ENCODE measurements at regions not wholly inside any gene's neighbourhood (a gene's known extent, or its start where the extent isn't known, plus 50 kb on each side); places are given as distances from the start of the nearest gene placed in this dataset.

DNA sequence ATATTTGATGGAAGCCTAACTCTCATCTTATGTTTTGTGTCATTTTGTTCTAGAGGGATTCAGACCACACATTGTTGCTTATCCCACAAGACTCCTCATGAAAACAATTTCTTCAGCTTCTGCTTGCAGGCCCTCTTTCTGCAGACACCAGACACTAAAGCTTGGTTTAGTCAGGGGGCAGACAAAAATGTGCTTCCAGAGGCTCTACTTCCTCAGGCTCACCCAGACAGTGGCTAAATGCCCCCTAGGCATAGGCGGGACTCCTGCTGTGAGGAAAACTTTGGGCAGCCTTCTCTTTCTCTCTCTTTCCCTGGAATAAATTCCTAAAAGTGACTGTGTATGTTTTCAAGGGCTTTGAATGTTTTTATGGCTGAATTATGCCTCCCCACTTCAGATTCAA lies 435.4 kb upstream of the ATP11B start:
- Histone ChIP-seq H3K4me3 (no peak overlapping the region), H3K27ac (replicated peaks in 1 of 4) (no peak overlapping the region), H3K27me3 (no peaks in the 10 kb centered on the region), H3K36me3 (no peaks in the 10 kb centered on the region), H3K9me3 (no peaks in the 10 kb centered on the region), H3K4me1 (no peaks in the 10 kb centered on the region)
- no peak for TF ChIP-seq POLR2A (IDR thresholded peaks at IDR 0.05; ENCODE audit: low read depth)
- no peak for DNase-seq (ENCODE audit: extremely low spot score)
- intact Hi-C loops (cut with DNase I), result no loop called here
- WGBS, result 78% methylated on average over 1 of the region's 1 CpG

DNA sequence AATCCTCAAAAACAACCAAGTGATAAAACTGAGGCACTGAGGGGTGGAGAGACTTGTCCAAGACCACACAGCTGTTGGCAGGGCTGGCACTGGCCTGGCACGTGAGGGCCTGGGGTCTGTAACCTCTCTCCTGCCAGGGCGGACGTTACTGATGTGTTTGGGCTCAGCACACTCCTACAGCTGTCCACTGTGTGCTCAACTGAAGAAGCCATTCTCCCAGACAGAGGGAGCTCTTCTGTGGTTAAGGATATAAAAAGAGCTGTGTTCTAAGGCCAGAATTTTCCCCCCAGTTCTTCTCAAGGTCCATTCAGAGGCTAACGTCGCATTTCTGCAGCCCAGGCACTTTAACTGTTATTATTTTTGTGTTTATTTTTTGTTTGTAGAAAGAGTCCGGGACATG lies 429.0 kb upstream of the ATP11B start:
- intact Hi-C loops (cut with DNase I), result no loop called here
- no peak overlapping the region for H3K4me3 ChIP-seq

DNA sequence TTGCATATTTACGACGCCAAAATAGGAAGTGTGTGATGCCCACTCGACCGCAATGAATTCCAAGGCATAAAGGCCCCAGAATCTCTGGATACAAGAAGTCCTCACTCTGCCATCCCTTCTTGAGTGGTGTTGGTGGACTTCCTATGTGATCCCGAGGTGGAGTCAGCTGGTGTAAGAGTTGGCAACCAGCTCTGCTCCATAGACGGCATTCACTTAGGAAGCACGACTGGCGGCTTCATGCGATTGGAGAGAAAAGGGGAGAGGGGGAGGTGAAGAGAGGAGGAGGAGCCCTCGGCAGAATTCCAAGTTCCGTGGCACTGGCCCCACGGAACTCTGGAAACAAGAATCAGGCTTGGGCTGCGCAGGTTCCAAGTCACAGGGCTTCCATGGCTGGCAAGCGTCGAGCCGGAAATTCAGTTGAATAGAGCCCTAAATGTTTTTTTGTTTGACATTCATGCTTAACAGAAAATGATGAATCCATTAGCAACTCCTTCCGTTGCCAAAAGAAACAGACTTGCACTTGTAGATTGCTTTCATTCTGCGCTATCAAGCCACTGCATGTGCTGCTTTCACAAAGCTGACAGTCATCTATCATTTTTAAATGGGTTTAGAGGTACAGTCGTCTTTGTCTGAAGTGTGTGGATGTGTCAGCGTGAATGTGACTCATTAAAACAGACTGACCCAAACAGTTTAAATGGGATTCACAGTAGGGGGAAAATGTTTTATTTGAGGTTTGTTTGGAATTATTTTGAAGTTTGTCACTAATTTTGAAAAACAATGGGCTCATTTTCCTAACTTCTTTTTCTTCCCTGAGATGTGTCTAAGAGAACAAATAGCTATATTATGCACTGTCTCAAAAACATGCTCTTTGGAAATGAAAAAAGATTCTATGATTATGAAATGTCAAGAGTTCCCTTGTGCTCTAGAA lies 428.3 kb upstream of the ATP11B start:
- Histone ChIP-seq H3K9me3 (no peaks in the 10 kb centered on the region), H3K27me3 (no peaks in the 10 kb centered on the region), H3K27ac (replicated peaks in 1 of 4) (peak overlapping the region in 1 of 4 donors; percentile 26), H3K36me3 (no peaks in the 10 kb centered on the region), H3K4me1 (no peaks in the 10 kb centered on the region), H3K4me3 (no peak overlapping the region)
- no peak for DNase-seq (ENCODE audit: extremely low spot score)
- intact Hi-C loops (cut with DNase I), result no loop called here
- 76% methylated on average over 20 of the region's 20 CpGs for WGBS
- TF ChIP-seq POLR2AphosphoS5 (IDR thresholded peaks at IDR 0.05) (no peak), EP300 (IDR thresholded peaks at IDR 0.05) (no peak), POLR2A (IDR thresholded peaks at IDR 0.05; ENCODE audit: low read depth) (no peak)
- TF ChIP-seq, protein P1, sequence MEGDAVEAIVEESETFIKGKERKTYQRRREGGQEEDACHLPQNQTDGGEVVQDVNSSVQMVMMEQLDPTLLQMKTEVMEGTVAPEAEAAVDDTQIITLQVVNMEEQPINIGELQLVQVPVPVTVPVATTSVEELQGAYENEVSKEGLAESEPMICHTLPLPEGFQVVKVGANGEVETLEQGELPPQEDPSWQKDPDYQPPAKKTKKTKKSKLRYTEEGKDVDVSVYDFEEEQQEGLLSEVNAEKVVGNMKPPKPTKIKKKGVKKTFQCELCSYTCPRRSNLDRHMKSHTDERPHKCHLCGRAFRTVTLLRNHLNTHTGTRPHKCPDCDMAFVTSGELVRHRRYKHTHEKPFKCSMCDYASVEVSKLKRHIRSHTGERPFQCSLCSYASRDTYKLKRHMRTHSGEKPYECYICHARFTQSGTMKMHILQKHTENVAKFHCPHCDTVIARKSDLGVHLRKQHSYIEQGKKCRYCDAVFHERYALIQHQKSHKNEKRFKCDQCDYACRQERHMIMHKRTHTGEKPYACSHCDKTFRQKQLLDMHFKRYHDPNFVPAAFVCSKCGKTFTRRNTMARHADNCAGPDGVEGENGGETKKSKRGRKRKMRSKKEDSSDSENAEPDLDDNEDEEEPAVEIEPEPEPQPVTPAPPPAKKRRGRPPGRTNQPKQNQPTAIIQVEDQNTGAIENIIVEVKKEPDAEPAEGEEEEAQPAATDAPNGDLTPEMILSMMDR (IDR thresholded peaks at IDR 0.05), result no peak

More for the DNA sequence above, 429.0 kb upstream of the ATP11B start:
- no peaks in the 10 kb centered on the region for H3K4me1 ChIP-seq
- no peak for DNase-seq (ENCODE audit: extremely low spot score)
- no peaks in the 10 kb centered on the region for H3K36me3 ChIP-seq
- TF ChIP-seq POLR2A (IDR thresholded peaks at IDR 0.05; ENCODE audit: low read depth), result no peak
- no peak for TF ChIP-seq POLR2AphosphoS5 (IDR thresholded peaks at IDR 0.05)
- TF ChIP-seq, protein P1 (IDR thresholded peaks at IDR 0.05), result no peak
- no peak for TF ChIP-seq EP300 (IDR thresholded peaks at IDR 0.05)
- no peaks in the 10 kb centered on the region for H3K9me3 ChIP-seq
- 82% methylated on average over 6 of the region's 6 CpGs for WGBS
- H3K27ac ChIP-seq (replicated peaks in 1 of 4), result peak overlapping the region in 1 of 4 donors; percentile 26
- H3K27me3 ChIP-seq, result no peaks in the 10 kb centered on the region

DNA sequence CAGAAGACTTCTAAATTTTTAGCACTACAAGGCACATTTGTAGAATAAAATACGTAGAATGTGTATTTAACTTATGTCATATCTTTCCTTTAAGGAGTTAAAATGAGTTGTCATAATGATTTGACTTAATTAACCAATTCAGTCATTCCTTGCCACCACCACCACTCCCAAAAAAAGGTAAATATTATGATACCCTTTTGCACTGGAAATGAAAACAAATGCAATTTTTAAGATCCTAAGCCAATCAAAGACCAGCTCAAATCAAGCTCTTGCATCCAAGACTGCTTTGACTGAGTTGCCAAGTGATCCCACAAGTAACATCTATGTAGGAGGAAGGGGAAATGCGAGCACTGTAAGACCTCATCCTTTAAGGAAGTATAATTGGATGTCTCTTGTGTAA lies 426.6 kb upstream of the ATP11B start:
- H3K4me1 ChIP-seq, result no peaks in the 10 kb centered on the region
- no peaks in the 10 kb centered on the region for H3K36me3 ChIP-seq
- H3K4me3 ChIP-seq, result no peak overlapping the region
- H3K9me3 ChIP-seq, result no peaks in the 10 kb centered on the region
- no peaks in the 10 kb centered on the region for H3K27me3 ChIP-seq
- H3K27ac ChIP-seq (replicated peaks in 1 of 4), result no peak overlapping the region
- no peak for DNase-seq (ENCODE audit: extremely low spot score)
- no peak for TF ChIP-seq POLR2AphosphoS5 (IDR thresholded peaks at IDR 0.05)
- no peak for TF ChIP-seq POLR2A (IDR thresholded peaks at IDR 0.05; ENCODE audit: low read depth)
- TF ChIP-seq EP300 (IDR thresholded peaks at IDR 0.05), result no peak
- TF ChIP-seq, protein P1 (IDR thresholded peaks at IDR 0.05), result no peak
- WGBS, result 83% methylated on average over 2 of the region's 2 CpGs
- intact Hi-C loops (cut with DNase I), result no loop called here

DNA sequence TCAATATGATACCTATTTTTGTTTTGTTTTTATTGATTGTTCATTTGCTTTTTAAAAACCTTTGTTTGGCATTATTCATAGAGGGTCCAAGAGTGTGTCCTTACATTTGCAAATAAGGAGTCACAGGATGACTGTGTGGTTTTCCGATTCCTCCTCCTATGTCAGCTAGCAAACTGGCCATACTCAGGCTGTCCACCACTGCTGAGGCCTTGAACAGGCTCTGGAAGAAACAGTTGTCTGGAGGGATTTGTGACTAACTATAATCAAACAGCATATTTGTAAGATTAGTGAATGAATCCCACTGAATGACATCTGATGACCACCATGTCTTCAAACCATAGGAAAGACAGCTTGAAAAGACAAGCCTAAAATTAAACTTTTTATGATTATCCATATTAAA lies 423.4 kb upstream of the ATP11B start:
- 95% methylated on average over 1 of the region's 1 CpG for WGBS
- intact Hi-C loops (cut with DNase I), result no loop called here

More for the DNA sequence above, 423.4 kb upstream of the ATP11B start:
- Histone ChIP-seq H3K9me3 (no peaks in the 10 kb centered on the region), H3K36me3 (no peaks in the 10 kb centered on the region), H3K27me3 (no peaks in the 10 kb centered on the region), H3K4me3 (no peak overlapping the region), H3K27ac (replicated peaks in 1 of 4) (no peak overlapping the region), H3K4me1 (no peaks in the 10 kb centered on the region)
- no peak for DNase-seq (ENCODE audit: extremely low spot score)
- no peak for TF ChIP-seq POLR2A (IDR thresholded peaks at IDR 0.05; ENCODE audit: low read depth)
- TF ChIP-seq EP300 (IDR thresholded peaks at IDR 0.05), result no peak
- TF ChIP-seq, protein P1 (IDR thresholded peaks at IDR 0.05), result no peak
- no peak for TF ChIP-seq POLR2AphosphoS5 (IDR thresholded peaks at IDR 0.05)

Data from esophagus muscularis mucosa (tissue), 4 donors.